K562 (cell line): ENCODE measurements at regions not wholly inside any gene's neighbourhood (a gene's known extent, or its start where the extent isn't known, plus 50 kb on each side); places are given as distances from the start of the nearest gene placed in this dataset.

Source experiments
- ATAC-seq: fragments of 200-7000 bp; cut with Tn5 transposase; 3 replicates; pipeline ENCODE4 v1.9.1; 2020; ENCODE audit warnings: moderate library complexity
- BruUV-seq: library from RNA; stranded (reverse); fragments of 400-500 nt; replicated peaks from 2 replicates; lab custom pipeline; 2021; lab: Mats Ljungman, UMichigan
- CTCF ChIA-PET: fragments of 300-600 bp; formaldehyde crosslinking; extraction: SDS; loops from one replicate; lab custom pipeline; 2021; ENCODE audit warnings: low intra/inter-chr PET ratio; lab: Yijun Ruan, JAX
- POLR2A ChIA-PET: fragments of 300-600, 350-650 bp; sonication (Branson Sonifier 250); formaldehyde crosslinking; extraction: SDS; loops from one replicate; lab custom pipeline; 2021; ENCODE audit warnings: antibody characterized with exemption, inconsistent platforms; lab: Yijun Ruan, JAX
- DNase-seq, 4 experiments: peaks; one replicate each; pipeline versions ENCODE4 v3.0.0 to v3.0.0-alpha.2; 2011 to 2018; ENCODE audit warnings: low spot score in 3 of 4, mixed read lengths in 3 of 4; ENCODE audit errors: extremely low read depth in 1 of 4
- FAIRE-seq: peaks from 2 replicates; lab custom pipeline; 2011; peaks lifted over from hg19 to GRCh38; lab: Jason Lieb, UNC
- H2AFZ ChIP-seq: 2 replicates; pipeline ENCODE4 v1.6.0; 2011; ENCODE audit warnings: low read depth, low read length, control low read depth, inconsistent platforms
- H3K27ac ChIP-seq: fragments of 200-600 bp; 3 replicates; pipeline ENCODE4 v1.8.0; 2011; ENCODE audit warnings: low read depth, mild to moderate bottlenecking, control low read depth, inconsistent platforms, low read length, moderate library complexity, mixed read lengths; ENCODE audit errors: extremely low read depth
- H3K27me3 ChIP-seq, 2 experiments: fragments of 300-600 bp in 1 of 2; 2 replicates in 1 of 2; 3 replicates in 1 of 2; pipeline versions ENCODE4 v1.6.0 to v1.8.0; 2011; ENCODE audit warnings: inconsistent platforms in 2 of 2, low read length in 2 of 2, mild to moderate bottlenecking in 1 of 2, mixed read lengths in 1 of 2, moderate library complexity in 1 of 2; ENCODE audit not compliant: control insufficient read depth in 2 of 2, insufficient read depth in 2 of 2
- H3K36me3 ChIP-seq: fragments of 300-600 bp; 3 replicates; pipeline ENCODE4 v1.8.0; 2011; ENCODE audit warnings: mild to moderate bottlenecking, low read length, inconsistent platforms; ENCODE audit not compliant: control insufficient read depth, insufficient read depth
- H3K4me1 ChIP-seq, 2 experiments: fragments of 200-600 bp in 1 of 2; replicated peaks in 1 of 2; 2 replicates in 1 of 2; 3 replicates in 1 of 2; pipeline versions ENCODE4 v1.5.1 to v1.8.0; 2011; ENCODE audit warnings: inconsistent platforms in 2 of 2, low read length in 2 of 2, mild to moderate bottlenecking in 1 of 2, mixed read lengths in 1 of 2, moderate library complexity in 1 of 2; ENCODE audit not compliant: control insufficient read depth in 2 of 2, insufficient read depth in 2 of 2
- H3K4me2 ChIP-seq: 2 replicates; pipeline ENCODE4 v1.6.1; 2011; ENCODE audit warnings: low read length, control low read depth, inconsistent platforms, mixed read lengths; ENCODE audit not compliant: insufficient read depth
- H3K4me3 ChIP-seq: fragments of 200-600 bp; sonication (generic), shearing (Covaris generic); 2 replicates; pipeline ENCODE4 v1.5.1; 2016; ENCODE audit warnings: control low read depth, inconsistent platforms
- H3K79me2 ChIP-seq: fragments of 200-600 bp; 3 replicates; pipeline ENCODE4 v1.8.0; 2011; ENCODE audit warnings: low read length, inconsistent platforms; ENCODE audit not compliant: control insufficient read depth, insufficient read depth
- H3K9ac ChIP-seq, 2 experiments: 2 replicates each; pipeline versions ENCODE4 v1.6.0 to v1.6.1; 2011; ENCODE audit warnings: low read depth in 2 of 2, low read length in 2 of 2, control low read depth in 1 of 2, inconsistent platforms in 1 of 2, mild to moderate bottlenecking in 1 of 2, mixed read lengths in 1 of 2; ENCODE audit not compliant: insufficient read depth in 1 of 2
- H3K9me1 ChIP-seq: one replicate; pipeline ENCODE4 v1.6.0; 2011; ENCODE audit warnings: inconsistent platforms, mild to moderate bottlenecking, low read length, moderate library complexity; ENCODE audit not compliant: control insufficient read depth, insufficient read depth
- H3K9me3 ChIP-seq: replicated peaks from 2 replicates; pipeline ENCODE4 v1.5.1; 2011; ENCODE audit warnings: low read depth, low read length, inconsistent platforms; ENCODE audit not compliant: control insufficient read depth, insufficient read depth
- H4K20me1 ChIP-seq: replicated peaks from 2 replicates; pipeline ENCODE4 v1.6.1; 2011; ENCODE audit warnings: low read length, inconsistent platforms, mixed read lengths; ENCODE audit not compliant: control insufficient read depth, insufficient read depth
- ARNT ChIP-seq, 2 experiments: fragments of 450-650 bp; IDR thresholded peaks; 2 replicates each; pipeline ENCODE4 v1.6.1; 2016; ENCODE audit warnings: mild to moderate bottlenecking in 1 of 2
- CBFA2T2 ChIP-seq: fragments of 450-650 bp; conservative IDR thresholded peaks from 2 replicates; pipeline ENCODE4 v1.6.1; 2017; ENCODE audit warnings: mild to moderate bottlenecking
- CBFA2T3 ChIP-seq: fragments of 450-650 bp; IDR thresholded peaks from 2 replicates; pipeline ENCODE4 v1.6.1; 2017
- E2F5 ChIP-seq: sonication (generic); formaldehyde crosslinking; IDR thresholded peaks from 2 replicates; pipeline ENCODE4 v1.8.0; 2022; ENCODE audit warnings: mild to moderate bottlenecking, missing genetic modification reagents
- KAT8 ChIP-seq: fragments of 450-650 bp; IDR thresholded peaks from 2 replicates; pipeline ENCODE4 v1.6.1; 2016; ENCODE audit warnings: low read depth, mild to moderate bottlenecking
- NR2C2 ChIP-seq, 2 experiments: fragments of 200-800 bp in 1 of 2; sonication (Bioruptor generic) in 1 of 2; sonication (generic) in 1 of 2; formaldehyde crosslinking in 1 of 2; IDR thresholded peaks; 2 replicates each; pipeline versions ENCODE4 v1.6.1 to v1.8.0; 2016 to 2022; ENCODE audit warnings: mild to moderate bottlenecking in 1 of 2, missing compliant biosample characterization in 1 of 2, missing genetic modification characterization in 1 of 2, missing genetic modification reagents in 1 of 2
- PCBP2 ChIP-seq: fragments of 200-400 bp; formaldehyde crosslinking; IDR thresholded peaks from 2 replicates; pipeline ENCODE4 v1.6.1; 2018; ENCODE audit warnings: low read length, low read depth, mild to moderate bottlenecking, moderate library complexity; ENCODE audit not compliant: poor library complexity, severe bottlenecking
- RAD51 ChIP-seq: fragments of 450-650 bp; IDR thresholded peaks from 2 replicates; pipeline ENCODE4 v1.7.1; 2016; ENCODE audit warnings: low read depth, mild to moderate bottlenecking, borderline replicate concordance
- RFX5 ChIP-seq: IDR thresholded peaks from 2 replicates; pipeline ENCODE4 v1.6.1; 2011; ENCODE audit warnings: low read depth, mild to moderate bottlenecking, improper control_type of control experiment, low read length
- TEAD4 ChIP-seq, 2 experiments: sonication (generic) in 1 of 2; formaldehyde crosslinking in 1 of 2; IDR thresholded peaks; 2 replicates each; pipeline versions ENCODE4 v1.6.1 to v1.8.0; 2012 to 2022; ENCODE audit warnings: borderline replicate concordance in 1 of 2, inconsistent platforms in 1 of 2, low read length in 1 of 2, mild to moderate bottlenecking in 1 of 2, missing genetic modification reagents in 1 of 2
- YBX1 ChIP-seq: fragments of 450-650 bp; IDR thresholded peaks from 2 replicates; pipeline ENCODE4 v1.7.1; 2016; ENCODE audit warnings: mild to moderate bottlenecking
- ZBTB43 ChIP-seq: sonication (generic); formaldehyde crosslinking; IDR thresholded peaks from 2 replicates; pipeline ENCODE4 v1.8.0; 2023; ENCODE audit warnings: mild to moderate bottlenecking, missing genetic modification reagents
- ZNF384 ChIP-seq: IDR thresholded peaks from 2 replicates; pipeline ENCODE4 v1.6.1; 2012; ENCODE audit warnings: low read depth, low read length, improper control_type of control experiment
- WGBS: fragments of 100-300 bp; shearing (Covaris generic); methylation state at CpG from one replicate; pipeline ENCODE4 v1.1.6; 2016; ENCODE audit warnings: low coverage, mixed read lengths; ENCODE audit not compliant: insufficient coverage; ENCODE audit errors: missing lambda C conversion rate; 5-methylcytosine and 5-hydroxymethylcytosine counted together
- in situ Hi-C: fragments of 300-500 bp; cut with MboI; formaldehyde crosslinking; loops from 4 replicates; pipeline ENCODE4 v1.15.0; 2018; ENCODE audit warnings: inconsistent platforms, mixed read lengths
- intact Hi-C: fragments of 100-400 bp; cut with micrococcal nuclease; formaldehyde crosslinking; loops from 2 replicates; pipeline ENCODE4 v1.14.2; 2022
- TF ChIP-seq, protein P1 (sequence below): fragments of 250-450 bp; sonication (Bioruptor Pico); IDR thresholded peaks from 2 replicates; pipeline ENCODE4 v1.8.0; 2021; ENCODE audit warnings: borderline replicate concordance, mild to moderate bottlenecking, moderate library complexity; ENCODE audit not compliant: poor library complexity, severe bottlenecking
- TF ChIP-seq, protein P2 (sequence below), 2 experiments: fragments of 450-650 bp in 1 of 2; sonication (generic) in 1 of 2; formaldehyde crosslinking in 1 of 2; IDR thresholded peaks in 1 of 2; conservative IDR thresholded peaks in 1 of 2; 2 replicates each; pipeline versions ENCODE4 v1.6.1 to v1.8.1; 2016 to 2023; ENCODE audit warnings: mild to moderate bottlenecking in 2 of 2, moderate library complexity in 2 of 2, inconsistent platforms in 1 of 2, missing genetic modification reagents in 1 of 2

DNA sequence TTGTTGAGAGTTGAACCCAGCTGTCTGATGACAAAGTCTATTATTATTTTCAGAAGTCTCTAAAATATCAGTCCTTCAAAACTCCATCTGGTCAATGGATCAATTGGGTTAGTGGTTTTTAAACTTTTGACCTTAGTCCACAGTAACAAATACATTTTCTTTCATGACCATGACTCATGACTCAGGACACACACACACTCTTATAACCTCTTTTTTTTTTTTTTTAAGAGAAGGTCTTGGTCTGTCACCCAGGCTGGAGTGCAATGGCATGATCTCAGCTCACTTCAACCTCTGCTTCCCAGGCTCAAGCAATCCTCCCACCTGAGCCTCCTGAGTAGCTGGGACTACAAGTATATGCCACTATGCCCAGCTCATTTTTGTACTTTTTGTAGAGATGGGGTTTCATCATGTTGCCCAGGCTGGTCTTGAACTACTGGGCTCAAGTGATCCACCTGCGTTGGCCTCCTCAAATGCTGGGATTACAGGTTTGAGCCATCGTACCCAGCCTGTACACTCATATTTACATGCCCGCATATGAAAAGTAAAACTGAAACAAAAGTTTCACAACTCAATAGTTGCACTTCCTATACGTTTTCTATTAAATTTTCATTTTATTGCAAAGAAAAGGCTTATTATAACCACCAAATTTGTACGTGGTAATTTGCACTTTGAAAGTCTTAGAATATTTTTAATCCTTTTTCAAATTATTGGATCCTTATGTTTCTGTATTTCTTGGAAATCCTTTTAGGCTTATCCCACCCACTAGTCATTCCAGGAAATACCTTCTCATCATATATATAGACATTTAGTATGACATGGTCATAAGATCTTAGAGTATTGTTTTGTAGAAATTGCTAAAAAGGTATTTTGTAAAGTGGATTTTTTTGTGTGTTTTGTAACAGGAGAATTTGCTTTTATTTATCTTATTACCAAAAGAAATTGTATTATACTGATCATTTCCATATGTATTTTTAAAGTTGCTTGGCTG lies 199.0 kb downstream of the LPIN1 start:
- no peak overlapping the region for H3K27ac ChIP-seq
- H3K9me1 ChIP-seq = no peaks in the 10 kb centered on the region
- no peak overlapping the region; the same call in 1 of the 2 replicates for H3K4me2 ChIP-seq
- no peak overlapping the region for H3K4me3 ChIP-seq
- ATAC-seq (peak; percentile 14; the same call in 2 of the 3 replicates), DNase-seq (peak in 1 of 4 experiments; percentile 47), FAIRE-seq (peak; percentile 35)
- H3K36me3 ChIP-seq = no peaks in the 10 kb centered on the region
- no TSS peak for BruUV-seq
- no peaks in the 10 kb centered on the region for H3K27me3 ChIP-seq
- H4K20me1 ChIP-seq = no peaks in the 10 kb centered on the region
- CTCF ChIA-PET = no interaction called here
- H3K9me3 ChIP-seq = no peaks in the 10 kb centered on the region
- WGBS = 31% methylated on average over 5 of the region's 5 CpGs
- peak overlapping the region; percentile 63 for H2AFZ ChIP-seq
- in situ Hi-C loops (no loop called here), intact Hi-C loops (no loop called here)
- H3K4me1 ChIP-seq = peaks cover 6 to 38% of the 10 kb centered on the region in 2 experiments
- no peak overlapping the region for H3K9ac ChIP-seq
- POLR2A ChIA-PET = interaction anchor here (0.8 kb wide), 1 partner anchor 771 kb away, joined by 3 read pairs; the partner anchor contains the start of gene TRIB2
- no peaks in the 10 kb centered on the region for H3K79me2 ChIP-seq
- TF ChIP-seq NR2C2 (CRISPR knock-in tag; IDR thresholded peaks at IDR 0.05) = no peak
- peak; percentile 69; the same call in 1 of the 2 replicates for TF ChIP-seq NR2C2 (tag; IDR thresholded peaks at IDR 0.05)
- no peak for TF ChIP-seq TEAD4 (IDR thresholded peaks at IDR 0.05; ENCODE audit: low read length)
- TF ChIP-seq TEAD4 (CRISPR knock-in tag; IDR thresholded peaks at IDR 0.05; ENCODE audit: borderline replicate concordance) = no peak
- no peak for TF ChIP-seq RFX5
- no peak for TF ChIP-seq YBX1
- peak; percentile 53 for TF ChIP-seq CBFA2T3
- TF ChIP-seq ZNF384 = peak; percentile 83
- TF ChIP-seq, protein P1, sequence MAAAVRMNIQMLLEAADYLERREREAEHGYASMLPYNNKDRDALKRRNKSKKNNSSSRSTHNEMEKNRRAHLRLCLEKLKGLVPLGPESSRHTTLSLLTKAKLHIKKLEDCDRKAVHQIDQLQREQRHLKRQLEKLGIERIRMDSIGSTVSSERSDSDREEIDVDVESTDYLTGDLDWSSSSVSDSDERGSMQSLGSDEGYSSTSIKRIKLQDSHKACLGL (CRISPR knock-in tag) = no peak
- TF ChIP-seq KAT8 = no peak
- no peak for TF ChIP-seq RAD51
- no peak for TF ChIP-seq E2F5
- TF ChIP-seq ZBTB43 (CRISPR knock-in tag) = no peak
- 0 out of 2 replicates have a peak, but pooled peaks have one; percentile 2 for TF ChIP-seq CBFA2T2
- no peak for TF ChIP-seq PCBP2
- TF ChIP-seq ARNT (IDR thresholded peaks at IDR 0.05) = no peak
- TF ChIP-seq, protein P2, sequence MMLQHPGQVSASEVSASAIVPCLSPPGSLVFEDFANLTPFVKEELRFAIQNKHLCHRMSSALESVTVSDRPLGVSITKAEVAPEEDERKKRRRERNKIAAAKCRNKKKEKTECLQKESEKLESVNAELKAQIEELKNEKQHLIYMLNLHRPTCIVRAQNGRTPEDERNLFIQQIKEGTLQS (IDR thresholded peaks at IDR 0.05) = peak; percentile 77
- TF ChIP-seq, protein P2 (CRISPR knock-in tag; conservative IDR thresholded peaks at IDR 0.05) = no peak
